ENCODE measurements at regions not wholly inside any gene's neighbourhood (a gene's known extent, or its start where the extent isn't known, plus 50 kb on each side); places are given as distances from the start of the nearest gene placed in this dataset.

GRCh38 chr22:49236541-49237075, 591.1 kb downstream of the BRD1 start:
- H3K4me3 ChIP-seq (ENCODE audit: low read depth, low read length): no peak overlapping the region
- in situ Hi-C loops (cut with HindIII; ENCODE audit: low sequenced_read_pairs): no loop called here
- no peak for TF ChIP-seq CTCF (IDR thresholded peaks at IDR 0.05; ENCODE audit: low read depth, low read length, missing control alignments)
- no peak for DNase-seq (ENCODE audit: low read depth)

- TF ChIP-seq CTCF (IDR thresholded peaks at IDR 0.05; ENCODE audit: low read depth, low read length, missing control alignments): no peak
- in situ Hi-C loops (cut with HindIII; ENCODE audit: low sequenced_read_pairs): no loop called here
- H3K4me3 ChIP-seq (ENCODE audit: low read depth, low read length): no peak overlapping the region
- no peak for DNase-seq (ENCODE audit: low read depth)
Measured at GRCh38 chr22:49235463-49236300, 592.0 kb downstream of the BRD1 start.

- H3K4me3 ChIP-seq (ENCODE audit: low read depth, low read length): no peak overlapping the region
- in situ Hi-C loops (cut with HindIII; ENCODE audit: low sequenced_read_pairs): no loop called here
- no peak for TF ChIP-seq CTCF (IDR thresholded peaks at IDR 0.05; ENCODE audit: low read depth, low read length, missing control alignments)
- no peak for DNase-seq (ENCODE audit: low read depth)
Measured at GRCh38 chr22:49234459-49234858, 593.2 kb downstream of the BRD1 start.

- no peak for DNase-seq (ENCODE audit: low read depth)
- in situ Hi-C loops (cut with HindIII; ENCODE audit: low sequenced_read_pairs): no loop called here
- no peak for TF ChIP-seq CTCF (IDR thresholded peaks at IDR 0.05; ENCODE audit: low read depth, low read length, missing control alignments)
Measured at GRCh38 chr22:49233507-49234100, 594.1 kb downstream of the BRD1 start.

GRCh38 chr22:49232319-49233067, 595.2 kb downstream of the BRD1 start:
- DNase-seq (ENCODE audit: low read depth): no peak
- in situ Hi-C loops (cut with HindIII; ENCODE audit: low sequenced_read_pairs): no loop called here
- no peak for TF ChIP-seq CTCF (IDR thresholded peaks at IDR 0.05; ENCODE audit: low read depth, low read length, missing control alignments)
- H3K4me3 ChIP-seq (ENCODE audit: low read depth, low read length): no peak overlapping the region

More at GRCh38 chr22:49233507-49234100, 594.1 kb downstream of the BRD1 start:
- no peak overlapping the region for H3K4me3 ChIP-seq (ENCODE audit: low read depth, low read length)

GRCh38 chr22:49230194-49230577, 597.5 kb downstream of the BRD1 start:
- in situ Hi-C loops (cut with HindIII; ENCODE audit: low sequenced_read_pairs): no loop called here

More at GRCh38 chr22:49230194-49230577, 597.5 kb downstream of the BRD1 start:
- no peak for TF ChIP-seq CTCF (IDR thresholded peaks at IDR 0.05; ENCODE audit: low read depth, low read length, missing control alignments)
- no peak for DNase-seq (ENCODE audit: low read depth)
- no peak overlapping the region for H3K4me3 ChIP-seq (ENCODE audit: low read depth, low read length)
